SK-N-SH (cell line): ENCODE measurements at regions not wholly inside any gene's neighbourhood (a gene's known extent, or its start where the extent isn't known, plus 50 kb on each side); places are given as distances from the start of the nearest gene placed in this dataset.

Experiments used
- CTCF ChIA-PET: fragments of 300-600, 350-600 bp; formaldehyde crosslinking; extraction: SDS; loops from one replicate; lab custom pipeline; 2021; lab: Yijun Ruan, JAX
- POLR2A ChIA-PET: fragments of 350-600 bp; sonication (Branson Sonifier 250); formaldehyde crosslinking; extraction: SDS; loops from one replicate; lab custom pipeline; 2020; ENCODE audit warnings: antibody characterized with exemption, inconsistent platforms; lab: Yijun Ruan, JAX
- DNase-seq: peaks from one replicate; pipeline ENCODE4 v3.0.0; 2012
- H2AFZ ChIP-seq: fragments of 200-600 bp; sonication (generic); 2 replicates; pipeline ENCODE4 v1.8.1; 2016; ENCODE audit warnings: antibody characterized with exemption, mild to moderate bottlenecking, low read depth
- H3F3A ChIP-seq: fragments of 200-600 bp; sonication (generic); replicated peaks from 2 replicates; pipeline ENCODE3; 2016; ENCODE audit warnings: antibody characterized with exemption, mild to moderate bottlenecking; ENCODE audit not compliant: insufficient read depth
- H3K27ac ChIP-seq, 2 experiments: fragments of 200-500 bp in 1 of 2; fragments of 200-600 bp in 1 of 2; sonication (Bioruptor generic) in 1 of 2; sonication (generic), shearing (Covaris generic) in 1 of 2; 2 replicates each; pipeline versions ENCODE4 v1.5.1 to v1.6.1; 2014 to 2016; ENCODE audit warnings: low read depth in 2 of 2, inconsistent platforms in 1 of 2, low read length in 1 of 2, mild to moderate bottlenecking in 1 of 2, mixed read lengths in 1 of 2
- H3K27me3 ChIP-seq: fragments of 200-600 bp; sonication (generic), shearing (Covaris generic); 2 replicates; pipeline ENCODE4 v1.6.1; 2016; ENCODE audit warnings: mixed run types; ENCODE audit not compliant: insufficient read depth
- H3K36me3 ChIP-seq, 2 experiments: fragments of 200-500 bp in 1 of 2; fragments of 200-600 bp in 1 of 2; sonication (Bioruptor generic) in 1 of 2; sonication (generic) in 1 of 2; replicated peaks in 1 of 2; 2 replicates each; pipeline versions ENCODE3 to v1.5.1; 2014 to 2016; ENCODE audit warnings: low read length in 1 of 2, mild to moderate bottlenecking in 1 of 2; ENCODE audit not compliant: insufficient read depth in 2 of 2, control insufficient read depth in 1 of 2
- H3K4me1 ChIP-seq, 2 experiments: fragments of 200-500 bp in 1 of 2; fragments of 200-600 bp in 1 of 2; sonication (Bioruptor generic) in 1 of 2; sonication (generic), shearing (Covaris generic) in 1 of 2; 2 replicates each; pipeline versions ENCODE4 v1.5.1 to v1.6.1; 2014 to 2016; ENCODE audit warnings: low read depth in 1 of 2, low read length in 1 of 2, mixed run types in 1 of 2; ENCODE audit not compliant: insufficient read depth in 2 of 2, control insufficient read depth in 1 of 2
- H3K4me2 ChIP-seq: fragments of 200-600 bp; sonication (generic), shearing (Covaris generic); 2 replicates; pipeline ENCODE4 v1.6.1; 2017; ENCODE audit warnings: mixed run types
- H3K4me3 ChIP-seq, 2 experiments: fragments of 200-500 bp in 1 of 2; fragments of 200-600 bp in 1 of 2; sonication (Bioruptor generic) in 1 of 2; sonication (generic), shearing (Covaris generic) in 1 of 2; 2 replicates each; pipeline versions ENCODE4 v1.5.1 to v1.8.1; 2014 to 2016; ENCODE audit warnings: low read depth in 2 of 2, inconsistent platforms in 1 of 2, low read length in 1 of 2, mild to moderate bottlenecking in 1 of 2, mixed read lengths in 1 of 2, moderate library complexity in 1 of 2
- H3K79me2 ChIP-seq: fragments of 200-600 bp; sonication (generic); 2 replicates; pipeline ENCODE4 v1.8.1; 2017; ENCODE audit warnings: mild to moderate bottlenecking; ENCODE audit not compliant: insufficient read depth
- H3K9ac ChIP-seq: fragments of 200-600 bp; sonication (generic); 2 replicates; pipeline ENCODE4 v1.6.1; 2017; ENCODE audit warnings: mixed run types
- H3K9me2 ChIP-seq: fragments of 200-600 bp; sonication (generic); 2 replicates; pipeline ENCODE4 v1.6.1; 2017; ENCODE audit warnings: mixed run types
- H3K9me3 ChIP-seq: fragments of 200-600 bp; sonication (generic); 2 replicates; pipeline ENCODE4 v1.6.1; 2017; ENCODE audit warnings: mixed run types, mild to moderate bottlenecking, moderate library complexity
- H4K20me1 ChIP-seq: fragments of 200-600 bp; sonication (generic); 2 replicates; pipeline ENCODE4 v1.6.1; 2017; ENCODE audit warnings: mild to moderate bottlenecking, mixed run types; ENCODE audit not compliant: insufficient read depth
- CTCF ChIP-seq: fragments of 200-600 bp; sonication (generic); IDR thresholded peaks from 2 replicates; pipeline ENCODE4 v1.6.1; 2017; ENCODE audit warnings: antibody characterized with exemption, mild to moderate bottlenecking, moderate library complexity
- ELF1 ChIP-seq: IDR thresholded peaks from 2 replicates; pipeline ENCODE4 v1.4.0; 2012
- EP300 ChIP-seq, 2 experiments: IDR thresholded peaks; 2 replicates each; pipeline versions ENCODE4 v1.4.0 to v1.6.1; 2012; ENCODE audit warnings: borderline replicate concordance in 1 of 2, low read depth in 1 of 2, low read length in 1 of 2
- EZH2phosphoT487 ChIP-seq: fragments of 200-600 bp; sonication (generic); IDR thresholded peaks from 2 replicates; pipeline ENCODE4 v1.6.1; 2017; ENCODE audit warnings: low read depth, mixed run types, mild to moderate bottlenecking, antibody characterized with exemption, moderate library complexity, borderline replicate concordance
- FOSL2 ChIP-seq: IDR thresholded peaks from 2 replicates; pipeline ENCODE4 v1.4.0; 2012; ENCODE audit warnings: low read depth, mild to moderate bottlenecking, moderate library complexity, borderline replicate concordance
- FOXJ3 ChIP-seq: sonication (generic); formaldehyde crosslinking; IDR thresholded peaks from 2 replicates; pipeline ENCODE4 v1.5.1; 2020; ENCODE audit warnings: mild to moderate bottlenecking, missing genetic modification reagents
- FOXM1 ChIP-seq: IDR thresholded peaks from 2 replicates; pipeline ENCODE4 v1.4.0; 2012; ENCODE audit warnings: low read depth, mild to moderate bottlenecking
- JUND ChIP-seq: IDR thresholded peaks from 2 replicates; pipeline ENCODE4 v1.4.0; 2012
- NRF1 ChIP-seq: IDR thresholded peaks from 2 replicates; pipeline ENCODE4 v1.6.1; 2012; ENCODE audit warnings: low read depth, mild to moderate bottlenecking, low read length
- POLR2AphosphoS5 ChIP-seq: IDR thresholded peaks from 2 replicates; pipeline ENCODE4 v1.6.1; 2012; ENCODE audit warnings: low read depth, low read length
- RCOR1 ChIP-seq: fragments of 150-350 bp; IDR thresholded peaks from 2 replicates; pipeline ENCODE4 v1.6.1; 2017; ENCODE audit warnings: antibody characterized with exemption, low read length
- RXRA ChIP-seq: IDR thresholded peaks from 2 replicates; pipeline ENCODE4 v1.4.0; 2012; ENCODE audit warnings: low read depth, mild to moderate bottlenecking, borderline replicate concordance
- SMC3 ChIP-seq: IDR thresholded peaks from 2 replicates; pipeline ENCODE4 v1.6.1; 2012; ENCODE audit warnings: low read depth, low read length, improper control_type of control experiment
- TCF12 ChIP-seq: IDR thresholded peaks from 2 replicates; pipeline ENCODE4 v1.4.0; 2012
- TEAD4 ChIP-seq: IDR thresholded peaks from 2 replicates; pipeline ENCODE4 v1.4.0; 2012; ENCODE audit warnings: mild to moderate bottlenecking, borderline replicate concordance; ENCODE audit not compliant: insufficient read depth
- USF2 ChIP-seq: fragments of 150-350 bp; IDR thresholded peaks from 2 replicates; pipeline ENCODE4 v1.6.1; 2017; ENCODE audit warnings: antibody characterized with exemption, low read length, low read depth, borderline replicate concordance
- YY1 ChIP-seq: IDR thresholded peaks from 2 replicates; pipeline ENCODE4 v1.4.0; 2012; ENCODE audit warnings: low read depth, mild to moderate bottlenecking
- WGBS: methylation state at CpG from one replicate; pipeline ENCODE4 v1.1.6; 2017; ENCODE audit warnings: low lambda C conversion rate; 5-methylcytosine and 5-hydroxymethylcytosine counted together
- TF ChIP-seq, protein P1 (sequence below): fragments of 150-350 bp; IDR thresholded peaks from 2 replicates; pipeline ENCODE4 v1.6.1; 2016; ENCODE audit warnings: mild to moderate bottlenecking, low read depth, low read length
- TF ChIP-seq, protein P2 (sequence below): IDR thresholded peaks from 2 replicates; pipeline ENCODE4; 2012
- TF ChIP-seq, protein P3 (sequence below): IDR thresholded peaks from 2 replicates; pipeline ENCODE4 v1.4.0; 2012; ENCODE audit warnings: low read depth

DNA sequence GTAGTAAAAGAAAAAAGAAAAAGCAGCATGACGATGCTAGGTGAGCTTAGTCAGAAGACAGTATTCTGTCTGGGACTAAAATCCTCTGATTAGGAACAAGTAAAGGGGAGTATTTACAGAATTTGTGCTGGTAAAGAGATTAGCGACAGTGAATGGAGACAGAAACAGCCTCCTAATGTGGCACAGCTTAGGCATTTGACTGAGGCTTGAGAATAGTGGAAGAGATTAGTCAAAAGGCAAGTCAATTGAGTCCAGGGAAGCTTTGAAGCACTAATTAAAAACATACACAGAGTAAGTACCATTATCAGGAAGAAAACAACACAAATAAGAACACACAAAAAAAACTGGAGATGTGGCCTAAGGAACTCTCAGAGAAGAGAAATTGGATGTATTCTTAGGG lies 131.9 kb upstream of the CLEC14A start:
- ChIA-PET POLR2A (no interaction called here), CTCF (no interaction called here)
- Histone ChIP-seq H3K27me3 (no peaks in the 10 kb centered on the region), H3F3A (no peaks in the 10 kb centered on the region), H3K9ac (no peak overlapping the region), H3K9me2 (no peaks in the 10 kb centered on the region), H3K4me1 (no peaks in the 10 kb centered on the region; a peak in 1 of 4 replicates), H3K27ac (no peak overlapping the region), H3K36me3 (no peaks in the 10 kb centered on the region), H3K9me3 (no peaks in the 10 kb centered on the region), H3K4me2 (no peak overlapping the region), H3K79me2 (no peaks in the 10 kb centered on the region), H4K20me1 (no peaks in the 10 kb centered on the region), H3K4me3 (no peak overlapping the region), H2AFZ (no peak overlapping the region)
- 0% methylated on average over 2 of the region's 2 CpGs for WGBS
- no peak for TF ChIP-seq FOXJ3 (CRISPR knock-in tag)
- TF ChIP-seq RXRA: no peak
- no peak for TF ChIP-seq CTCF
- TF ChIP-seq RCOR1: no peak
- TF ChIP-seq FOXM1: no peak
- TF ChIP-seq JUND: no peak
- no peak for TF ChIP-seq EP300 (IDR thresholded peaks at IDR 0.05; ENCODE audit: borderline replicate concordance in 1 of 2, low read depth in 1 of 2, low read length in 1 of 2)
- no peak for TF ChIP-seq POLR2AphosphoS5
- no peak for TF ChIP-seq FOSL2
- TF ChIP-seq, protein P1, sequence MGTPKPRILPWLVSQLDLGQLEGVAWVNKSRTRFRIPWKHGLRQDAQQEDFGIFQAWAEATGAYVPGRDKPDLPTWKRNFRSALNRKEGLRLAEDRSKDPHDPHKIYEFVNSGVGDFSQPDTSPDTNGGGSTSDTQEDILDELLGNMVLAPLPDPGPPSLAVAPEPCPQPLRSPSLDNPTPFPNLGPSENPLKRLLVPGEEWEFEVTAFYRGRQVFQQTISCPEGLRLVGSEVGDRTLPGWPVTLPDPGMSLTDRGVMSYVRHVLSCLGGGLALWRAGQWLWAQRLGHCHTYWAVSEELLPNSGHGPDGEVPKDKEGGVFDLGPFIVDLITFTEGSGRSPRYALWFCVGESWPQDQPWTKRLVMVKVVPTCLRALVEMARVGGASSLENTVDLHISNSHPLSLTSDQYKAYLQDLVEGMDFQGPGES: no peak
- TF ChIP-seq TEAD4: no peak
- TF ChIP-seq NRF1: no peak
- TF ChIP-seq, protein P2, sequence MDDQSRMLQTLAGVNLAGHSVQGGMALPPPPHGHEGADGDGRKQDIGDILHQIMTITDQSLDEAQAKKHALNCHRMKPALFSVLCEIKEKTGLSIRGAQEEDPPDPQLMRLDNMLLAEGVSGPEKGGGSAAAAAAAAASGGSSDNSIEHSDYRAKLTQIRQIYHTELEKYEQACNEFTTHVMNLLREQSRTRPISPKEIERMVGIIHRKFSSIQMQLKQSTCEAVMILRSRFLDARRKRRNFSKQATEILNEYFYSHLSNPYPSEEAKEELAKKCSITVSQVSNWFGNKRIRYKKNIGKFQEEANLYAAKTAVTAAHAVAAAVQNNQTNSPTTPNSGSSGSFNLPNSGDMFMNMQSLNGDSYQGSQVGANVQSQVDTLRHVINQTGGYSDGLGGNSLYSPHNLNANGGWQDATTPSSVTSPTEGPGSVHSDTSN: no peak
- TF ChIP-seq ELF1: no peak
- TF ChIP-seq, protein P3, sequence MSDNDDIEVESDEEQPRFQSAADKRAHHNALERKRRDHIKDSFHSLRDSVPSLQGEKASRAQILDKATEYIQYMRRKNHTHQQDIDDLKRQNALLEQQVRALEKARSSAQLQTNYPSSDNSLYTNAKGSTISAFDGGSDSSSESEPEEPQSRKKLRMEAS: no peak
- no peak for TF ChIP-seq YY1
- TF ChIP-seq EZH2phosphoT487: no peak
- TF ChIP-seq TCF12: no peak
- no peak for TF ChIP-seq SMC3
- no peak for TF ChIP-seq USF2
- no peak for DNase-seq
